Heart left ventricle (tissue), 16 donors: ENCODE measurements at regions not wholly inside any gene's neighbourhood (a gene's known extent, or its start where the extent isn't known, plus 50 kb on each side); places are given as distances from the start of the nearest gene placed in this dataset.

Experiments used
- ATAC-seq, 4 donors: fragments of 200-7000 bp; cut with Tn5 transposase; one replicate each; pipeline ENCODE4 v1.9.1; 2020 to 2022; ENCODE audit warnings: moderate library complexity in 4 of 4, mild to moderate bottlenecking in 3 of 4, moderate number of reproducible peaks in 1 of 4
- DNase-seq, 5 donors: peaks; one replicate each; pipeline ENCODE4 v3.0.0-alpha.2; 2020
- H3K27ac ChIP-seq, 12 donors: fragments of 200-600 bp; sonication (generic) in 4 of 12; one replicate each; pipeline versions ENCODE4 v1.5.0 to v1.8.0; 2016 to 2022; ENCODE audit warnings: mild to moderate bottlenecking in 2 of 12
- H3K27me3 ChIP-seq, 9 donors: fragments of 200-600 bp; sonication (generic) in 2 of 9; one replicate each; pipeline versions ENCODE4 v1.5.1 to v1.8.0; 2016 to 2022; ENCODE audit warnings: mild to moderate bottlenecking in 3 of 9
- H3K36me3 ChIP-seq, 9 donors: fragments of 200-600 bp; sonication (generic) in 2 of 9; one replicate each; pipeline versions ENCODE4 v1.5.0 to v1.8.0; 2018 to 2022; ENCODE audit warnings: mild to moderate bottlenecking in 2 of 9
- H3K4me1 ChIP-seq, 12 donors: fragments of 200-600 bp; sonication (generic) in 4 of 12; one replicate each; pipeline versions ENCODE4 v1.5.0 to v1.8.0; 2016 to 2022; ENCODE audit warnings: mild to moderate bottlenecking in 3 of 12
- H3K4me3 ChIP-seq, 12 donors: fragments of 200-600 bp; sonication (generic) in 4 of 12; one replicate each; pipeline versions ENCODE4 v1.5.0 to v1.8.0; 2017 to 2022; ENCODE audit warnings: mild to moderate bottlenecking in 9 of 12, moderate library complexity in 4 of 12
- H3K9me3 ChIP-seq, 12 donors: fragments of 200-600 bp; sonication (generic) in 4 of 12; one replicate each; pipeline versions ENCODE4 v1.5.0 to v1.8.0; 2016 to 2022; ENCODE audit warnings: mild to moderate bottlenecking in 1 of 12
- CTCF ChIP-seq, 12 donors: fragments of 200-600 bp; sonication (generic) in 4 of 12; IDR thresholded peaks; one replicate each; pipeline versions ENCODE4 v1.5.0 to v1.8.0; 2018 to 2022; ENCODE audit warnings: antibody characterized with exemption in 12 of 12, mild to moderate bottlenecking in 5 of 12
- POLR2A ChIP-seq, 2 donors: fragments of 450-650 bp; IDR thresholded peaks; one replicate each; pipeline ENCODE4 v1.6.1; 2017; ENCODE audit warnings: antibody characterized with exemption in 2 of 2, mild to moderate bottlenecking in 2 of 2, moderate library complexity in 2 of 2
- WGBS, 4 donors: extraction: QIAGEN DNeasy Blood & Tissue Kit in 2 of 4; methylation state at CpG; one replicate each; pipeline versions ENCODE4 v1.1.5 to v1.1.7; 2013 to 2018; 5-methylcytosine and 5-hydroxymethylcytosine counted together
- intact Hi-C, 10 donors: fragments of 100-400 bp; cut with DNase I; formaldehyde crosslinking; loops; one replicate each; pipeline versions ENCODE4 v1.11.1 to v1.14.2; 2022
- donor health status: ischemic (EF 13 %, LVEDD 7.1; RV severe dilation, severe dysfunction).
- donor health status: healthy with polysubstance abuse.
- donor health status: DM: no; HTN: yes; CAD: no.
- donor health status: DM: no; HTN: no; CAD: no.
- donor health status: ischemic (EF 25% LVEDD 6.9; RV normal size, moderate dysfunction).
- donor health status: ischemic (EF 25% LVEDD 5.7; RV mildly dilated, moderate dysfunction).
- donor health status: healthy.
- donor health status: DM: yes; HTN: yes; CAD: no.
- donor health status: ischemic (EF 35%, LVEDD 5.7; RV mildly dilated, moderate dysfunction).
- donor health status: nonischemic (EF 11% LVEDD 7.7; RV severe dilation, severe dysfunction).
- donor health status: DM: yes; HTN: yes; CAD: no.
- donor health status: PGD.
- donor health status: ischemic (EF 29% LVEDD 5.4; RV normal size, mild dysfunction).
- donor health status: nonischemic (EF 23%, LVEDD 6.1; RV moderate dilation, normal function).

GRCh38 chr5:165538065-165538464, 2032.6 kb downstream of the MAT2B start:
- no peak overlapping the region for H3K4me3 ChIP-seq
- intact Hi-C loops = no loop called here
- H3K9me3 ChIP-seq = peaks cover 0 to 6% (median 0%) of the 10 kb centered on the region in 12 donors
- no peaks in the 10 kb centered on the region for H3K36me3 ChIP-seq
- no peaks in the 10 kb centered on the region for H3K27me3 ChIP-seq
- ATAC-seq (no peak), DNase-seq (no peak)
- TF ChIP-seq CTCF (IDR thresholded peaks at IDR 0.05) (no peak), POLR2A (IDR thresholded peaks at IDR 0.05) (no peak)
- no peaks in the 10 kb centered on the region for H3K4me1 ChIP-seq
- no peak overlapping the region for H3K27ac ChIP-seq

- Histone ChIP-seq H3K4me3 (no peak overlapping the region), H3K27me3 (no peaks in the 10 kb centered on the region), H3K9me3 (no peaks in the 10 kb centered on the region), H3K27ac (no peak overlapping the region), H3K4me1 (no peaks in the 10 kb centered on the region), H3K36me3 (no peaks in the 10 kb centered on the region)
- no peak for DNase-seq
- WGBS, 4 donors = 80 to 85% (median 83%) methylated on average over 3 of the region's 3 CpGs
- intact Hi-C loops = no loop called here
- TF ChIP-seq CTCF (IDR thresholded peaks at IDR 0.05) = no peak
- TF ChIP-seq POLR2A (IDR thresholded peaks at IDR 0.05) = no peak
- no peak for ATAC-seq
Observed at GRCh38 chr5:165559645-165560044, 2054.2 kb downstream of the MAT2B start.

GRCh38 chr5:165560648-165561047, 2055.2 kb downstream of the MAT2B start:
- intact Hi-C loops = no loop called here
- no peak for DNase-seq
- WGBS, 4 donors = 58 to 84% (median 70%) methylated on average over 1 of the region's 1 CpG
- Histone ChIP-seq H3K27me3 (no peaks in the 10 kb centered on the region), H3K9me3 (no peaks in the 10 kb centered on the region), H3K36me3 (no peaks in the 10 kb centered on the region), H3K27ac (no peak overlapping the region), H3K4me3 (no peak overlapping the region), H3K4me1 (no peaks in the 10 kb centered on the region)
- no peak for ATAC-seq
- TF ChIP-seq CTCF (IDR thresholded peaks at IDR 0.05) (no peak), POLR2A (IDR thresholded peaks at IDR 0.05) (no peak)

GRCh38 chr5:165565911-165566310, 2060.5 kb downstream of the MAT2B start:
- no peaks in the 10 kb centered on the region for H3K9me3 ChIP-seq
- 44 to 66% (median 59%) methylated on average over 4 of the region's 4 CpGs for WGBS, 4 donors
- H3K4me1 ChIP-seq = no peaks in the 10 kb centered on the region
- ATAC-seq = no peak
- no peak for DNase-seq
- H3K36me3 ChIP-seq = no peaks in the 10 kb centered on the region
- intact Hi-C loops = no loop called here
- H3K4me3 ChIP-seq = no peak overlapping the region
- TF ChIP-seq POLR2A (IDR thresholded peaks at IDR 0.05) (no peak), CTCF (IDR thresholded peaks at IDR 0.05) (no peak)
- no peak overlapping the region for H3K27ac ChIP-seq
- H3K27me3 ChIP-seq = no peaks in the 10 kb centered on the region
